ENCODE measurements at regions not wholly inside any gene's neighbourhood (a gene's known extent, or its start where the extent isn't known, plus 50 kb on each side); places are given as distances from the start of the nearest gene placed in this dataset.

DNA sequence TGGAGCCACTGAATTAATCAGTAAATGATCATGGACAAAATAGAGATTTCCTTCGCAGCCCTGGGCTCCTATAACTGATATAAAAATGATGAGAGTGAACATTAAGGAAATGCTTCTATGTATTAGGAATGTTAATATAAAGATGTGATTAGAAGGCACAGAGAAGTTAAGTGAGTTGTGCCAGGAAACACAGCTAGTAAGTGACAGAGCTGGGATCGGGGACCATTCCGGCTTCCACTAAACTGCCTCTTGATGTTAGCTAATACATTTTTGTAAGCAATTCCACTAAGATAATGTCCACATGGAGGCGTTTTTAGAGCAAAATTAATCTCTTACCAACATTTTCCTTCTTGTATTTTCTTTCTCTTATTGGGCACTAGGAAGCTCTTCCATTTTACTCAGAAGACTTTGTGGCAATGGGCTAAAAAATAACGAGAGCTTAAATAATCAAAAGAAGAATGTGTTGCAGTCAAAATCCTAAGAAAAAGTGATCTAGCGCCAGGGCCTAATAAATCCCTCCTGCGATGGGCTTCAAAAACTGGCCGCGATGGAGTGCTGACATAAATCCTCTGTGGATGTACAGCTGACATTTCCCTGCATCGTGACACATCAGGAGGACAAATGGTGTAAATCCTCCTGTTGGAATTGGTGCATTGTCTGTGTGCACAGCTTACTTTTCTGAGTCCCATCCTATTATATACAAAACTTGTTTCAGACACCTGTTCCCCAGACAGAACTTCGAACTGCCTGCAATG is 326.1 kb upstream of the MAF start:
- H3K36me3 Mint-ChIP-seq = no peaks in the 10 kb centered on the region

DNA sequence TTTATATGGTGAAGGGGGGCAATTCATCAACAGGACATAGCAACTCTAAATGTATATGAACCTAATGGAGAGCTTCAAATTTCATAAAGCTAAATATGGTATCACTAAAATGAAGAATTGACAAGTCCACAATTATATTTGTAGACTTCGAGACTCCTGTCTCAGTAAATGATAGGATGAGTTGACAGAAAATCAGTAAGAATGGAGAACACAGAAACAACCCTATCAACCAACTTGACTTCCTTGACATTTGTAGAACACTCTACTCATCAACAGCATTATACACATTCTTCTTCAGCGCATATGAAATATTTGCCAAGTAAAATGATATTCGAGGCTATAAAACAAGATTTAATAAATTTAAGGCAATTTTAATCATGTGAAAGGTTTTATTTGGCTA is 322.9 kb upstream of the MAF start:
- Mint-ChIP-seq H3K4me3 (no peak overlapping the region), H3K27ac (no peak overlapping the region), H3K27me3 (ENCODE audit: low read depth) (peaks cover 3% of the 10 kb centered on the region), H3K9me3 (no peaks in the 10 kb centered on the region), H3K4me1 (no peaks in the 10 kb centered on the region), H3K36me3 (no peaks in the 10 kb centered on the region)
- TF ChIP-seq, protein P1, sequence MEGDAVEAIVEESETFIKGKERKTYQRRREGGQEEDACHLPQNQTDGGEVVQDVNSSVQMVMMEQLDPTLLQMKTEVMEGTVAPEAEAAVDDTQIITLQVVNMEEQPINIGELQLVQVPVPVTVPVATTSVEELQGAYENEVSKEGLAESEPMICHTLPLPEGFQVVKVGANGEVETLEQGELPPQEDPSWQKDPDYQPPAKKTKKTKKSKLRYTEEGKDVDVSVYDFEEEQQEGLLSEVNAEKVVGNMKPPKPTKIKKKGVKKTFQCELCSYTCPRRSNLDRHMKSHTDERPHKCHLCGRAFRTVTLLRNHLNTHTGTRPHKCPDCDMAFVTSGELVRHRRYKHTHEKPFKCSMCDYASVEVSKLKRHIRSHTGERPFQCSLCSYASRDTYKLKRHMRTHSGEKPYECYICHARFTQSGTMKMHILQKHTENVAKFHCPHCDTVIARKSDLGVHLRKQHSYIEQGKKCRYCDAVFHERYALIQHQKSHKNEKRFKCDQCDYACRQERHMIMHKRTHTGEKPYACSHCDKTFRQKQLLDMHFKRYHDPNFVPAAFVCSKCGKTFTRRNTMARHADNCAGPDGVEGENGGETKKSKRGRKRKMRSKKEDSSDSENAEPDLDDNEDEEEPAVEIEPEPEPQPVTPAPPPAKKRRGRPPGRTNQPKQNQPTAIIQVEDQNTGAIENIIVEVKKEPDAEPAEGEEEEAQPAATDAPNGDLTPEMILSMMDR (IDR thresholded peaks at IDR 0.05; ENCODE audit: unreplicated experiment) = no peak
- no peak for DNase-seq (ENCODE audit: low spot score in 2 of 2, unreplicated experiment in 2 of 2)

More for the DNA sequence above, 326.1 kb upstream of the MAF start:
- Mint-ChIP-seq H3K27me3 (ENCODE audit: low read depth) (peaks cover 3% of the 10 kb centered on the region), H3K9me3 (no peaks in the 10 kb centered on the region), H3K4me3 (no peak overlapping the region), H3K4me1 (no peaks in the 10 kb centered on the region), H3K27ac (no peak overlapping the region)
- TF ChIP-seq, protein P1 (IDR thresholded peaks at IDR 0.05; ENCODE audit: unreplicated experiment) = no peak
- no peak for DNase-seq (ENCODE audit: low spot score in 2 of 2, unreplicated experiment in 2 of 2)

DNA sequence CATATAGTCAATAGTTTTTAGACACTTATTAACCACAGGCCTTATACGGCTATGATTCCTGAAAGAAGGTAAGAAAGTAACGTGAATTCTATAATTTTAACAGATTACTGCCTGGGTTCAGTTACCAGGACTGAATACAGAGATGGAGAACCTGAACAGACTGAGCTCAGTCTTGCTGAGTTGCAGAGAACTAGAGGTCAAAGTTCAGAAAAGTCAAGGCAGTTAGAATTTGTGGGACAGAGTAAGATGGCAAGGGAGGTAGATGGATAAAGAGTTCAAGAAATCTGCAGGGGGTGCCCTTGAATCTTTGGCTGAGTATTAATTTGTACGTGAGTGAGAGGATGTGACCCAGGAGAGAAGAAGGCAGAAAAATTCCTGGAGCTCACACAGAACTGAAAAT is 320.1 kb upstream of the MAF start:
- Mint-ChIP-seq H3K9me3 (no peaks in the 10 kb centered on the region), H3K4me1 (no peaks in the 10 kb centered on the region), H3K36me3 (no peaks in the 10 kb centered on the region), H3K27me3 (ENCODE audit: low read depth) (peaks cover 3% of the 10 kb centered on the region), H3K4me3 (no peak overlapping the region), H3K27ac (no peak overlapping the region)
- TF ChIP-seq, protein P1 (IDR thresholded peaks at IDR 0.05; ENCODE audit: unreplicated experiment) = no peak
- no peak for DNase-seq (ENCODE audit: low spot score in 2 of 2, unreplicated experiment in 2 of 2)

GRCh38 chr16:79918916-79919315 is 318.4 kb upstream of the MAF start:
- H3K27me3 Mint-ChIP-seq (ENCODE audit: low read depth) = peaks cover 2% of the 10 kb centered on the region
- TF ChIP-seq, protein P1 (IDR thresholded peaks at IDR 0.05; ENCODE audit: unreplicated experiment) = no peak
- no peak for DNase-seq (ENCODE audit: low spot score in 2 of 2, unreplicated experiment in 2 of 2)
- H3K4me1 Mint-ChIP-seq = peaks cover 6% of the 10 kb centered on the region
- no peaks in the 10 kb centered on the region for H3K9me3 Mint-ChIP-seq
- no peak overlapping the region for H3K27ac Mint-ChIP-seq
- no peak overlapping the region for H3K4me3 Mint-ChIP-seq
- no peaks in the 10 kb centered on the region for H3K36me3 Mint-ChIP-seq

- TF ChIP-seq, protein P1 (IDR thresholded peaks at IDR 0.05; ENCODE audit: unreplicated experiment) = no peak
- no peak overlapping the region for H3K27ac Mint-ChIP-seq
- no peaks in the 10 kb centered on the region for H3K9me3 Mint-ChIP-seq
- no peak for DNase-seq (ENCODE audit: low spot score in 2 of 2, unreplicated experiment in 2 of 2)
- H3K4me3 Mint-ChIP-seq = no peak overlapping the region
- H3K36me3 Mint-ChIP-seq = no peaks in the 10 kb centered on the region
- peaks cover 6% of the 10 kb centered on the region for H3K4me1 Mint-ChIP-seq
- H3K27me3 Mint-ChIP-seq (ENCODE audit: low read depth) = peaks cover 2% of the 10 kb centered on the region
Measured at GRCh38 chr16:79915761-79916160, 315.2 kb upstream of the MAF start.
